Calu3 (cell line): ENCODE measurements at regions not wholly inside any gene's neighbourhood (a gene's known extent, or its start where the extent isn't known, plus 50 kb on each side); places are given as distances from the start of the nearest gene placed in this dataset.
"Not testable (repeated sequence)": the region's sequence is repeated elsewhere in the genome, so short reads cannot be mapped to it uniquely, and the experiment has no call there.

Source experiments
- BruUV-seq: library from RNA; stranded (reverse); fragments of 400-500 nt; replicated peaks from 2 replicates; lab custom pipeline; 2021; lab: Mats Ljungman, UMichigan
- CTCF ChIA-PET: fragments of 300-600 bp; sonication (Branson Sonifier 250); formaldehyde crosslinking; loops from one replicate; lab custom pipeline; 2022; ENCODE audit warnings: antibody characterized with exemption; lab: Charles Lee
- DNase-seq: peaks from one replicate; pipeline ENCODE4 v3.0.0; 2022
- H3K27ac Mint-ChIP-seq: one replicate; pipeline ENCODE4 v1.8.0; 2022; ENCODE audit warnings: mixed read lengths; ENCODE audit not compliant: unreplicated experiment
- H3K27me3 Mint-ChIP-seq: one replicate; pipeline ENCODE4 v1.8.0; 2022; ENCODE audit warnings: mixed read lengths; ENCODE audit not compliant: unreplicated experiment
- H3K36me3 Mint-ChIP-seq: one replicate; pipeline ENCODE4 v1.8.0; 2022; ENCODE audit warnings: mild to moderate bottlenecking, moderate library complexity, mixed read lengths; ENCODE audit not compliant: insufficient read depth, unreplicated experiment
- H3K4me1 Mint-ChIP-seq: one replicate; pipeline ENCODE4 v1.8.0; 2022; ENCODE audit warnings: mild to moderate bottlenecking, low read depth, mixed read lengths; ENCODE audit not compliant: unreplicated experiment
- H3K4me3 Mint-ChIP-seq: one replicate; pipeline ENCODE4 v1.8.0; 2022; ENCODE audit warnings: mild to moderate bottlenecking, low read depth, moderate library complexity, mixed read lengths; ENCODE audit not compliant: unreplicated experiment
- H3K9me3 Mint-ChIP-seq: one replicate; pipeline ENCODE4 v1.8.0; 2022; ENCODE audit warnings: low read depth, mixed read lengths; ENCODE audit not compliant: unreplicated experiment
- CTCF ChIP-seq: fragments of 200-600 bp; IDR thresholded peaks from one replicate; pipeline ENCODE4 v1.8.0; 2022; ENCODE audit warnings: antibody characterized with exemption; ENCODE audit not compliant: unreplicated experiment
- intact Hi-C: fragments of 100-400 bp; cut with micrococcal nuclease; formaldehyde crosslinking; loops from one replicate; pipeline ENCODE4 v1.10.0; 2022; ENCODE audit not compliant: unreplicated experiment

DNA sequence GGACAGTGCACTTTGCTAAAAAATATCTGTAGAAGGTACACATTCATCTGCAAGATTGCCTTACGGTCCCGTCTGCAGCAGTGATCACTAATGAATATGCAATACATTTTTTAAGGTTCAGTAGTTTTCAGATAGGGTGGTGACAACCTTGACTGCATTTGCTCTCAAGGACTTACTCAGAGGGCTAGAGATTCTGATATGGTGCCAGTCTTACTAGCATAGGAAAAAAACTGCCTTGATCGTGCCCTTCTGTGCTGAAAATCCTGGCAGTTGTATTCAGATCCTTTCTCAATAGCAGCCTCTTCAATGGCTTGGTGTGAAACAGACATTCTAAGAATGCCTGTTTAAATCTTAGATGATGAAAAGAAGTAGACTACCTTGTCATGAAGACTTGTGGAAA is 411.9 kb upstream of the CCDC54 start:
- DNase-seq, result no peak
- Mint-ChIP-seq H3K36me3 (no peaks in the 10 kb centered on the region), H3K27me3 (no peaks in the 10 kb centered on the region), H3K4me1 (peaks cover 13% of the 10 kb centered on the region), H3K4me3 (no peak overlapping the region), H3K9me3 (no peaks in the 10 kb centered on the region), H3K27ac (no peak overlapping the region)
- BruUV-seq, result no TSS peak
- intact Hi-C loops, result loop anchor here (10.0 kb wide), 1 partner anchor 59 kb away; no protein-coding TSS in a partner anchor
- TF ChIP-seq CTCF, result no peak
- CTCF ChIA-PET, result no interaction called here

DNA sequence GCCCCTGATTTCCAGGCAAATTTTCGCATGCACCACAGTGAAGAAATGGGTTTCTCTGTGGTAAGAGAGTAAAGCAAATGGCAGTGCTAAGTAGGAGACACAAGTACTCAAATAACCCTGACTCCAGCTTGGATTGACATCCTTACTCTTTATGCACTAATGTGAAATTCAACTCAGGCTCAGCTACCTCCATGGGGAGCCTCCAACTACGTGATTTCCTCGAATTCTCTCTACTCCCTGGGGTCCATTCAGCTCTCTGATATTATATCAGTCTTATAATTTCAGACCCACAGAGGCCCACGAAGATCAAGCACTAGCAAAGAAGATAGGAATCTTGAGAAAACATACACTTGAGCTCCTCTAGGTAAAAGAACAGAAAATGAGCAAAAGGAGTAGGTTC is 407.6 kb upstream of the CCDC54 start:
- no peak overlapping the region for H3K27ac Mint-ChIP-seq
- H3K36me3 Mint-ChIP-seq, result no peaks in the 10 kb centered on the region
- no peak for DNase-seq
- H3K4me1 Mint-ChIP-seq, result no peaks in the 10 kb centered on the region
- no peaks in the 10 kb centered on the region for H3K9me3 Mint-ChIP-seq
- no peak for TF ChIP-seq CTCF
- CTCF ChIA-PET, result no interaction called here
- no peak overlapping the region for H3K4me3 Mint-ChIP-seq
- intact Hi-C loops, result loop anchor here (10.0 kb wide), 1 partner anchor 55 kb away; no protein-coding TSS in a partner anchor
- BruUV-seq, result no TSS peak
- no peaks in the 10 kb centered on the region for H3K27me3 Mint-ChIP-seq

DNA sequence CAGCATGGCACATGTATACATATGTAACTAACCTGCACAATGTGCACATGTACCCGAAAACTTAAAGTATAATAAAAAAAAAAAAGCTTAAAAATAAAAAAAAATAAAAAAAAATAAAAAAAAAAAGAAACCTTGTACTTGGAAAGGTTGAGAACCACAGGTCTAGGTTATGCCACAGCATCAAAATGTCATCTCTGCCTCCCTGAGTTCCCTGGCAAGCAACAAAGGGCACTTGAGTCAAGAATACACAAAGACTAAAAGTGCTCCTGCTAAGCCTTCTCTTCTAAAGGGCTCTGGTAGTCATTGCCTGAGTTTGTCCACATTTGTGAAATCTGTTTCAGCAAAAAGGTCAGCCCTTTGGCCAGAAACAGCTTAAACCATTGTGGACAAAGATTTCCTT is 395.8 kb upstream of the CCDC54 start:
- Mint-ChIP-seq H3K4me1 (no peaks in the 10 kb centered on the region), H3K27me3 (no peaks in the 10 kb centered on the region), H3K27ac (no peak overlapping the region), H3K4me3 (no peak overlapping the region), H3K9me3 (no peaks in the 10 kb centered on the region), H3K36me3 (no peaks in the 10 kb centered on the region)
- no TSS peak for BruUV-seq
- intact Hi-C loops, result no loop called here
- no peak for TF ChIP-seq CTCF
- DNase-seq, result no peak
- CTCF ChIA-PET, result no interaction called here

DNA sequence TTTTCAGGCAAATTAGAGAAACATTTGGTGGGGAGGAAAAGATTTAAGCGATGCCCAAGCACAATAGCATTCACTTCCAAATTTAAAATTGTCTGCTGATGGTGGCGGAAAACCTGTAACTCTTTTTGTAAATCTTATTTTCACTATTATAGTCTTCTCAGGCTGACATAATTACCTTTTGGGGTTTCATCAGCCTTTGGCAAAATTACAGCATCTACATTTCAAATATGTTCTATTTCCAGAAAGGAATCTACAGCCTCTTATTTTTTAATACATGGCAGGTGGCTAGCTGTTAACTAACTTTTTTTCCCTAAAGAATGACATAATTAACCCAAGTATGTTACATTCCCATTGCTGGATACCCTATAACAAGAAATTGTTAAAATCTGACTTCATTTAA is 391.5 kb upstream of the CCDC54 start:
- intact Hi-C loops, result no loop called here
- CTCF ChIA-PET, result no interaction called here
- BruUV-seq, result no TSS peak
- H3K27ac Mint-ChIP-seq, result no peak overlapping the region
- H3K4me1 Mint-ChIP-seq, result peaks cover 8% of the 10 kb centered on the region
- peaks cover 3% of the 10 kb centered on the region for H3K9me3 Mint-ChIP-seq
- no peak for TF ChIP-seq CTCF
- H3K27me3 Mint-ChIP-seq, result no peaks in the 10 kb centered on the region
- no peak overlapping the region for H3K4me3 Mint-ChIP-seq
- no peaks in the 10 kb centered on the region for H3K36me3 Mint-ChIP-seq
- no peak for DNase-seq

GRCh38 chr3:106998841-106999682 is 378.2 kb upstream of the CCDC54 start:
- intact Hi-C loops, H3K4me1 Mint-ChIP-seq, H3K36me3 Mint-ChIP-seq, H3K27ac Mint-ChIP-seq, BruUV-seq, DNase-seq, H3K9me3 Mint-ChIP-seq, H3K4me3 Mint-ChIP-seq, CTCF ChIA-PET, H3K27me3 Mint-ChIP-seq: not testable (repeated sequence)
